HG02759 (cell line): ENCODE measurements at regions not wholly inside any gene's neighbourhood (a gene's known extent, or its start where the extent isn't known, plus 50 kb on each side); places are given as distances from the start of the nearest gene placed in this dataset.
"Not testable (repeated sequence)": the region's sequence is repeated elsewhere in the genome, so short reads cannot be mapped to it uniquely, and the experiment has no call there.

ENCODE experiments used
- ATAC-seq: cut with Tn5 transposase; IDR thresholded peaks from one replicate; pipeline ENCODE4 v1.9.1; 2021; ENCODE audit warnings: mild to moderate bottlenecking, moderate library complexity; ENCODE audit not compliant: unreplicated experiment

- no peak for ATAC-seq
Observed at GRCh38 chr15:23846218-23846617, 159.1 kb upstream of the NDN start.

GRCh38 chr15:23850666-23851065 is 163.6 kb upstream of the NDN start:
- ATAC-seq: no peak

GRCh38 chr15:23851921-23852320 is 164.8 kb upstream of the NDN start:
- ATAC-seq: no peak

GRCh38 chr15:23853286-23853685 is 166.2 kb upstream of the NDN start:
- ATAC-seq: no peak

GRCh38 chr15:23854203-23854911 is 167.3 kb upstream of the NDN start:
- ATAC-seq: no peak

GRCh38 chr15:23854912-23855659 is 168.0 kb upstream of the NDN start:
- ATAC-seq: no peak

- ATAC-seq: no peak
Observed at GRCh38 chr15:23855947-23856346, 168.8 kb upstream of the NDN start.

- no peak for ATAC-seq
Observed at GRCh38 chr15:23857028-23857641, 170.0 kb upstream of the NDN start.

- ATAC-seq: no peak
Observed at GRCh38 chr15:23859008-23859407, 171.9 kb upstream of the NDN start.

- no peak for ATAC-seq
Observed at GRCh38 chr15:23860290-23861245, 173.5 kb upstream of the NDN start.

GRCh38 chr15:23866832-23867231 is 179.7 kb upstream of the NDN start:
- ATAC-seq: no peak

- ATAC-seq: no peak
Observed at GRCh38 chr15:23869396-23869795, 182.3 kb upstream of the NDN start.

- not testable (repeated sequence) for ATAC-seq
Observed at GRCh38 chr15:23873613-23874012, 186.5 kb upstream of the NDN start.

- peak; percentile 67 for ATAC-seq
Observed at GRCh38 chr15:23877502-23878412, 190.7 kb upstream of the NDN start.

GRCh38 chr15:23881291-23881690 is 194.2 kb upstream of the NDN start:
- ATAC-seq: no peak

GRCh38 chr15:23890218-23890617 is 203.1 kb upstream of the NDN start:
- ATAC-seq: no peak

- ATAC-seq: no peak
Observed at GRCh38 chr15:23897091-23897490, 210.0 kb upstream of the NDN start.

- no peak for ATAC-seq
Observed at GRCh38 chr15:23897531-23897930, 210.4 kb upstream of the NDN start.

- ATAC-seq: no peak
Observed at GRCh38 chr15:23910030-23910429, 222.9 kb upstream of the NDN start.

GRCh38 chr15:23912191-23912590 is 225.1 kb upstream of the NDN start:
- no peak for ATAC-seq
